ENCODE measurements at regions not wholly inside any gene's neighbourhood (a gene's known extent, or its start where the extent isn't known, plus 50 kb on each side); places are given as distances from the start of the nearest gene placed in this dataset.
"Not testable (repeated sequence)": the region's sequence is repeated elsewhere in the genome, so short reads cannot be mapped to it uniquely, and the experiment has no call there.

DNA sequence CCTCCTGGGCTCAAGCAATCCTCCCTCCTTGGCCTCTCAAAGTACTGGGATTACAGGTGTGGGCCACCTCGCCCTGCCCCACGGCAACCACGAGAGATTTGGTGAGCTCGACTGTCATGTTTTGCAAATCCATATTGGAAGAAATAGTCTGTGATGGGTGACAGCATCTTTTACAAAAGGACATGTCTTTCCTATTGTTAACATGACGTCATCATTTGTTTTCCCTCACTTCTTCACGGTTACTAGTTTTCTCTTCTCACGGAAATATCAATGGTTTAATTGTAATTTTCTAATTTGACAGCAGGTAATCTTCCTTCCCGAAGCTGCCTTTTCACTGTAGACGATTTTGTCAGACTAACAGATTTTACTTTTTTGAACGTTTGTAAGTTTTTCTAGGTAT is 110.8 kb upstream of the GREM2 start:
- no peak for DNase-seq

DNA sequence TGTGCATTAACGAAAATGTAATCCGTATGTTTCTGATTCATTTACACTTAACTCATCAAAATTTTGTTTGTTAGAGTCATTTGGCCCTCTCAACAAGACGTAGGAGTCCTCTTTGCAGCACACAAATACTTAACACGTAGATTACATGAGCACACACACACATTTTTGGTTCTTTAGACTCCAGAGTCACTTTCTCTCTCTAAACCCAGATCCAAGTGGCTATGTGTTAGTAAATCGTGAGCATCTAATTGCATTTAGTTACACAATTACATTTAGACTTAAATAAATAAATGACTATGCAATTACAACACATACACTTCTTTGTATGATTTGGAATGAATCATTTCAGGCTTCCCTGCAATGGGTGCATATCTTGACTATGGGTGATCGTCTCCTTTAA is 109.0 kb upstream of the GREM2 start:
- DNase-seq, result no peak

DNA sequence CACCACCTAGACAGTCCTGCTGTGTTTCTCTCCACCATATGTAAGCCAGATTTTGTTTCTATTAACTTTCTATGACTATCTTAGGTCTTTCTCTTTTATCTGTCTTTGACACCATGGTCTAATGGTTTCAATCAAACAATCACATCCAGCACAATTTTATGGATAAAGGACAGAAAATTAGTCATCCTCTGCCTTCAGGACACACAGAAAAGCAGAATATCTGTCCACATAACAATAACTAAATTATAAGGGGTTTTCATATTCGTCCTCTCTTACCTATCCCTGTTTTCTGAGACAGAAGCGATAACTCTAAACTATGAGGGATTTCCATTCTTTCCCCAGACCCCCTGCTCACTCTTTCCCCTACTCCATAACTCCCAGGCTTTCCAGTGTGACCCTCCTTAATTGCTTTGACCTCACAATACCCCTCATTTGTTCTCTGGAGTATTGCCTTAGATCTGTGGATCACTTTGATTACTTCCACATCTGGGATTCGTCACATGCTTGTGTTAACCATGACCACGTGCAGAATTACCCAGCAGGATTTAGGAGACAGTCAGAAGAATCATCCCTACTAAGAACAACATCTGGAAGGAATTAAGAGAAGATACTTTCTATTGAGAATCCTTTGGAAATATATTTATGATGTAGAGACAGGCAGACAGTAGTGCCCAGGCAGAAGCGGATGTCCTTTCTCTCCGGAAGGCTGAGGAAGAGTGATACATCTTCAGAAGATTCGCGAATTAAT is 108.2 kb upstream of the GREM2 start:
- DNase-seq, result no peak

DNA sequence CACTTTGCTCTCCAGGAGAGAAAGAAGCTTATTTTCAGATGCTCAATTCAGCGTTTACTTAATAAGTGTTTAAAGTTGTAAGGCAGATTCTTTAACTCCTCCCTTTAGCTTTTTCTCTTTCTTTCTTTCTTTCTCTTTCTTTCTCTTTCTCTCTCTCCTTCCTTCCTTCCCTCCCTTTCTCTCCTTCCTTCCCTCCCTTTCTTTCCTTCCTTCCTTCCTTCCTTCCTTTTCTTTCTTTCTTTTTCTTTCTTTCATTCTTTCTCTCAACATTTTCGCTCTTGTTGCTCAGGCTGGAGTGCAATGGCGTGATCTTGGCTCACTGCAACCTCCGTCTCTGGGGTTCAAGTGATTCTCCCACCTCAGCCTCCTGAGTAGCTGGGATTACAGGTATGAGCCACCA is 104.6 kb upstream of the GREM2 start:
- not testable (repeated sequence) for DNase-seq

DNA sequence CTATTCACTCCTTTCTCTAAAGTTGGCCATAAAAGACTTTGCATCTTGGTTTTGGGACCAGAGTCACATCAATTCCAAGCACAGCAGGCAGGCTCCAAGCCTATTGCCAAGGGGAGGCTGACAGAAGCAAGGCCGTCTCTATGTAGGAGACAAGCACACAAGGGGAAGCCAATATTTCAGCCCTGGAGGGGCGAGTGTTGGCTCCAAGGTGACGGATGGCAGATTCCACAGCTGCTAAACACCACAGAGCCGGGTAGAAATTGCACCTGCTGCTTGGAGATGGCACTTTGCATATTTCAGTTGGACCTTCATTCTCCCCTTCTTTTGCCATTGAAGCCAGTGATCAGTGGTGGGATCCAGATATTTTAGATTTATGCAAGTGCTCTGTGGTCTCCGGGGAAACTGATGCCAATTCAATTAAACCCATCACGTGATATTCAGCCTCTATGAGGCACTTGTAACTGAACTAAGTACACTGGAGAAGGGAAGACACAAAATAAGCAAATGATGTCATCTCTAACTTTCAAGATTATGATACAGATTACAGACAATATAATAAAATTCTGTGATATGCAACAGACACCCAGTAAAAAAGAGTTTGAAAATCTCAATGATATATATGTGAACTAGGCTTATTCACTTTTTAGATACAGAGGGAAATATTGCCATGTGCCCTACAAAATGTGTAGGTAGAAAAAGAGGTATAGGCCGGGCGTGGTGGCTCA is 102.8 kb upstream of the GREM2 start:
- no peak for DNase-seq

DNA sequence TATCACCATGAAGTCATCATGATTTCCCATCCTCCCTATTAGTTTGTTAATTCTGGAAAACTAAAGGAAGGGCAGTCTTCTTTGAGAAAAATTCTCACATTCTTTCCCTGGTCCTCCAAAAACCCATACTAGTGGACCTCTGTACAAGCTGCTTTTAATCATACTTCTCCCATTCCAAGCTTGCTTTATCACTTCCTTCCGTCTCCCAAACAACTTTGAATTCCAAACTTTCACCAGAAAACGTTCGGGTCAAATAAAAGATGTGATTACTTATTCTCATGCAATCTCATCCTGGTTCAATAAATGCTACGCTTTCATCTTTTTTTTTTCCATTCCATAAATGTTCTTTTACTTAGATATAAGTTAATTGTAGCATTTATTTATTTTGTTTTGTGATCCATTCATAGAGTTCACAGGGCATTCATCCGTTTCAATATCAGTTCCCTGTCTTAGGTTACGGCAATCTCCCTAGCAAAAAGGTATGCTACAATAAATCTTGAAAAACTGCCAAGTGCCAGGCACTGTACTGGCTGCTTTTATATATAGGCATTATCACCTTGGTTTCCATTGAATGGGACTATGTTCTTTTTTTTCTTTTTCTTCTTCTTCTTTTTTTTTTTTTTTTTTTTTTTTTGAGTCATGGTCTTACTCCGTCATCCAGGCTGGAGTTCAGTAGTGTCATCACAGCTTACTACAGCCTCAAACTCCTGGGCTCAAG is 100.2 kb upstream of the GREM2 start:
- no peak for DNase-seq

DNA sequence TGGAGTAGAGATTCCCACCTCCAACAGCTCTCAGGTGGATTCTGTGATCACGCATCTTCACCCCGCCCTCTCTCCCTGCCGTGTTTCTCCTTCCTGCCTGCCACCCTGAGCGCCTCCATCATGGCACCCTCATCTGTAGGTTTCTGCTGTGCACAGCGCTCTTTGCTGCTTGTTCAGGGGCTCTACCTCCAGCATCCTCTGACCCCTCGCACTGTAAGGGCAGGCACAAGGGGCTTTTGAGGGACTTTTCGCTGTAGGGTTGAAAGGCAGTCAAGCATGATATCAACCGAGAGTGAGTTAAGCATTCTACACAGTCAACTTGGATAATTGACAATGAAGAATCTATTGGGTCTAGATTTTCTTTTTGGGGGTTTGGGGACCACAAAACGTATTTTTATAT is 99.1 kb upstream of the GREM2 start:
- DNase-seq, result no peak

DNA sequence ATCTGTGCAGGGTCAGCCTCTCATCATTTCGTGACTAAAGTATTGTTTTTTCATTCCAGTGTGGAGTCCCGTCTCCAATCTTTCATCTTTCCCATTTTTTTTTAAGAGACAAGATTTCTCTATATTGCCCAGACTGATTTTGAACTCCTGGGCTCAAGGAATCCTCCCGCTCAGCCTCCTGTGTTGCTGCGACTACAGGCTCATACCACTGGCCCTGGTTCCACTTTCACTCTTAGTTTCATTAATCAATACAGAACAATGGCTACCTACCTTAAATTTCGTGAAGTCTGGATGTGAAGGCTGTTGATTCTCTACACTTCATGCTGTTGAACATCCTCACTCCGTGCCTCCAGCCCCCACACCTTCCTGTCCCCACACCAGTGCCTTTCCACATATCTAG is 97.7 kb upstream of the GREM2 start:
- no peak for DNase-seq

DNA sequence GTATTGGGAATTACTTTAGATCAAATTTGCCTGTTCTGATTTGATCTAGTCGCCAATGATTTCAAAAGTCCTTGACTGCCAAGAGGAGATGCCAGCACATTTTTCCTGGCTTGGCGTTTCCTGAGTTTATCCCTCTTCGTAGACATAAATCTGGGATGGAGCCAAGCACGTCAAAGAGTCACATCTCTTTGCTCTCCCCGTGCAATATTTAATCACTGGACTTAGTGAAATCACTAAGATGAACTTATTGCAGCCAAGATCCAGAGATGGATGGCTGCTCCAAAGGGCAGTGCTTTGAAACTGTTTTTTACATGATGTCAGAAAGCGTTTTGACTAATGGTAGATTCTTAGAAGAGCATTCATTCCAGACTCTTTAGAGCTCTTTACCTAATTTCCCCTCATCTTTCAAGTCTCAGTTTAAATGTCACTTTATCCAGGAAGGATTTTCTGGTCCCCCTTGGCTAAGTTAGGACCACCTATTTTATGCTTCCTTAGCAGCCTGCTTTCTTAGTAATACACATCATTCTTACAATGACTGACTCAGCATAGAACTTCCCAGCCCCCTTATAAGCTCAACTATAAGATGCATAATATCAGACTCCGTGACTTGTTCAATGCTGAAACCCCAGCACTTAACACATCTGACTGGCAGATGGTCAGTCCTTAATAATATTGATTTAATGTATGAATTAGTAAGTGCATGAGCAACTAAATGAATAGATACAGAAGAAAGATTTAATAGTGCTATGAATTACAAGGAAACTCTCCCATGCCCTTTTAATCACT is 94.4 kb upstream of the GREM2 start:
- DNase-seq, result no peak

DNA sequence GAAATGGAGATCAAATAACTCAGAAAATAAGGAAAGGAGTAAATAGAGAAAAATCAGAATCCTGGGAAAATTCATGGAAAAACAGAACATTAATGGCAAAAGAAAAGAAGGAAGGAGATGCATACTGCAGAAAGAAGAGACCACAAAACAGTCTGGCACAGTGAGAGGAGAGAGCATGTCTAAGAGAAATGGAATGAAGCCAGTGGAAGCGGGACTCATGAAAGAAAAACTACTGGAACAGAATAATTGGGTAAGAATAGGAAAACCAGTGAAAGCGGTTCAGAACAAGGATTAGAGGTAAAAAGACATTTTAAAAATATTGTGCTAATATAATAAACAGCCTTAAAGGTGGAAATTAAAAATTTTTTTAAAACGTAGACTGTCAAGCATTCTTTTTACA is 93.6 kb upstream of the GREM2 start:
- DNase-seq, result no peak

DNA sequence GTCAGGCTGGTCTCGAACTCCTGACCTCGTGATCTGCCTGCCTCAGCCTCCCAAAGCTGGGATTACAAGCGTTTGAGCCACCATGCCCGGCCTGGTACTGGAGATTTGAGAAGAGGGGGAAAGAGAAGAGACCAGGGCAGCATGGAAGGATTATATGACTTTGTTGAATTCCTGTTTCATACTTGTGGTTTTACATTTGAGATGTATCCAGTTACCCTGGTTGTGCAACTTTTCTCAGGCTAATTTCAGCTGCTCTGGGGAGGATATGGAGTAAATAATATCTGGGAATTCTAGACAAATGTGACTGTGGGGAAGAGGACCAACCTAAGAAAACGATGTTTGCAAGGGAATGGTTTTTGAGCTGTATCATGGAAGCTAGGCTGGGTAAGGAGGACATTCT is 89.5 kb upstream of the GREM2 start:
- DNase-seq, result no peak

DNA sequence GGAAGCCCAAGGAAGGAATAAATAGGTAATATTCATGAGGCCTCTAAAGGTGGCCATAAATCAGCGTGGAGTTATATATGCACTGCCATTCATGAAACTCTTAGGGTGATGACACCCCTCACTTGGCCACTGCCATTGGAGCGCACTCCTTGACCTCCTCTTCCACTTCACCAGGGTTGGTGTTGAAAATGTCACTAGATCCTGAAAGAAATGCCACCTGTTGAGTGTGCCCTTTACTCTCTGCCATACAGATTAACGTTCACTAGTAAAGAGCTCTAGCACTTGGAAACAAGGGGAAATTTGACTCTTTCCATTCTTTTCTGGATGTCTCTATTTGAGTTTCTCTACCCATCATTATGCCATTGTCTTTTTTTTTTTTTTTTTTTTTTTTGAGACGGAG is 83.5 kb upstream of the GREM2 start:
- DNase-seq, result no peak

DNA sequence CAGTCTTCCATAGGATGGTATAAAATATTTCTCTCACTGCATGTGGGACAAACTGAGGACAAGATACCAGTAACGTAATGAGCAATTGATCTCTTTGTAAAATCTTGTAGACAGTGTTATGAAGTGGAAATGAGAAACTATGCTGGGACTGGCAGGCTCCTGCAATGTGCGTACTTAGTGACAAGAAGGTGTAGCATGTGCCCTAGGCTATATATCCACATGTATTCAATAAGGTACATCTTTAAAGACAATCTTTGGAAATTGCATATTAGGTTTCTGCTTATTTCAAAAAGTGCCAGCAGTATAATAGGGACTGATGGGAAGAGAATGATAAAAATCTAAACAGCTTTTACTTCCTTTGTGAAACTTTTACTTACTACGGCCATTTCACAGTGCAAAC is 81.9 kb upstream of the GREM2 start:
- DNase-seq, result no peak

DNA sequence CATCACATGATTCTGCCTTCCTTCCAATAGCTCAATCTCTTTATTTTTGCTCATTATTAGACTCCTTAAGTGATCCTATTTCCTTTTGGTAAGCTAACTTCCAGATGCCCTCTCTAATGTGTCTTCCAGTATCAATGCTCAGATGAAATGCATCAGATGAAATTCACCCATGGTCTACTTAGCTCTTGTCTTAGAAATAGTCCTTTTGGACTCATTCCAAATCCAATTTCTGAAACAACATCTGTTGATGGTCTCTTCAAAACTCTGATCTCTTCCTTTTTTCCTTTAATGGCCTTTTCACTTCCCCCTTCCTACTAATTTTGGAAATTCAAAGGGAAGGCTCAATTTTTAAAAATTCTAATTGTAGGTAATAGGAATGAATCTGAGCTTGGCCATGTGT is 81.1 kb upstream of the GREM2 start:
- no peak for DNase-seq

DNA sequence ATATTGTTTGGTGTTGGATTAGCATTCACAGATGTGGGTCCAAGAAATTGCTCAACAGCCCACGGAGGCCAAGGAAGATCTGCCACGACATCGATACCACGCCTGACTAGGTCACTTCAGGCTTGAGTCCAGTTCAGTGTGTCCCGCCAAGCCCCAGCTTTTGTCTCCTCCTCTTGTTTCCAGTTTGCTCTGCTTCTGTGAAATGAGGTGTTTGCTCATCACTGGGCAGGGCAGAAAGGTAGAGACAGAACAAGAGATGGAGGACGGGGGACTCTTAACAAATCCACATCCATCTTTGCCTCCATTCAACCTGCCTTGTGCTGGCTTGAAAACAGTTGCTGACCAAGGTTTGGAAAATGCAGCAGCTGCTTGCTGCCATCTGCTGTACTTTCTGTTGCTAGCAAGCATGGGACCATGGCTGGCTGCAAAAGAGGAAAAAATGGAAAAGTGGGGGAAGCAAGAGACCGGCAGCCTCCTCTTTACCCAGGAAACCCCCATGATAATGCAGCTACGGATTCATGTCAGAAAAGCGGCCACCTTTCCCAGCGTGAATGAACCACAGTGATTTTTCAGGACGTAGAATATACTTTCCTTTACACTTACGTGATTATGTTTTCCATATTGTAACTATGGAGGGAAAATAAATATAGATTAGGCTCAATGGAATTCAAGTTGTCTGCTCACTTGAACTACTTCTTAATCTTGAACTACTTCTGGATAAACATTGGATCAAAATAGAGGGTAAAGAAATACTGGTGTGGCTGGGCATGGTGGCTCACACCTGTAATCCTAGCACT is 80.2 kb upstream of the GREM2 start:
- peak; percentile 2 for DNase-seq

DNA sequence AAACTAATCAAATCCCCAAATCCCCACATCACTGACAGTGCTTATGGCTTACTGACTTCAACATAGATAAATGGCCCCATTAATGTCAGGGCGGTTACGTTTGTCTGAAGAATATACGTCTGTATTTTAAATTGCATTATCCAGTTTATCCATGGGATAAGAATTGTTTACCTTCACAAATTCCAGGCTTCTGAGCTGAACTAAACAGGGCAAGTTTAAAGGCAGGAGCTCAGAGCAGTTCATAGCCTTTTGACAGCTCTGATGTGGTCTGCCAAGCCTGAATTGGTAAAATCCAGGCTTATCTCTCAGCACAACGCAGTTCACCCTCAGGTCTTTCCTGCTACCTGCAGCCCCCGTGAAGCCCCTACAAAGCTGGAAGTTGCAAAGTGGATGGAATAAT is 79.5 kb upstream of the GREM2 start:
- no peak for DNase-seq

DNA sequence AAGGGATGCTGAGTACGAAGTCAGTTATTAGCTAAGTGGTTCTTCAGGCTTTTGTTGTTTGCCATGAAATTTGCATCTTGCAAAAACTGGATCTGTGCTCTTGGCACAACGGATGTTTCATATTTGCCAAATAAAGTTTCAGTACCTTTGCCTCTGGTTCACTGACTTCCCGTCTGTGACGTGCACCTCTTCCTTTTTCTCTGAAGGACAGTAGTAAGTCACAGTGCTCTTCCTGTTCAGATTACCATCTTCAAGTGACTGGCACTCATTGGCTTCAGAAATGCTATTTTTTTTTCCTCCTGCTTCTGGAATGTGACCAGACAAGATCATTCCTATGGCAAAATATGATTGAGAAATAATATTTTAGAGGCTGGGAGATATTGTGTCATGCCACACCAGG is 75.9 kb upstream of the GREM2 start:
- DNase-seq, result no peak

DNA sequence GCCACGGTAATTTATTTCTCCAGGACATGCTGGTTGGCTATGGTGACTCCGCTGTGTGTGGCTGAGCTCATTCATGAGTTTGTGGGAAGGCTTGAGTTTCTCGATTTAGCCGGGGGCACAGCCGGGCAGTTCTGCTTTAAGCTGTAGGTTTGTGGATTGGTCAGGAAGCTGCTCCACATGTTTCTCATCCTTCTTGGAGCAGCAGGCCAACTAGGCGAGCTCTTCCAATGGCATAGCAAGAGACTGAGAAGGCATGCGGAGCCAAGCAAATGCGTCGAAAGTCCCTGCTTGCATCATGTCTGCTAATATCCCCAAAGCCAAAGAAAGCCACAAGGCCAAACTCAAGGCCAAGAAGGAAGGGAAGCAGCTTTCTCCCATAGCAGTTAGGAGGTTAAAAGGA is 71.6 kb upstream of the GREM2 start:
- no peak for DNase-seq

DNA sequence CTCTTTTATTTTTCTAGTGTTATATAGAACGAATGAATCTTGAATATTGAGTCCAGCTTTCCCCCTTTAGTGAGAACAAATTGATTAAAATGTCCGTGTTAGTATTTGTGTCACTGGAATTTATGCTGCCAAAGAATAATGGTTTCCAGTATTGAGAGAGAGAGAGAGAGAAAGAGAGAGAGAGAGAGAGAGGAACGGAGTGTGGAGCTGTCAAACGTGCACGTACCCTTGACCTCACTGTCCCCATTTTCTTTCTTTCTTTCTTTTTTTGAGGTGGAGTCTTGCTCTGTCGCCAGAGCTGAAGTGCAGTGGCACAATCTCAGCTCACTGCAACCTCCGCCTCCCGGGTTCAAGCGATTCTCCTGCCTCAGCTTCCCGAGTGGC is 70.9 kb upstream of the GREM2 start:
- no peak for DNase-seq

DNA sequence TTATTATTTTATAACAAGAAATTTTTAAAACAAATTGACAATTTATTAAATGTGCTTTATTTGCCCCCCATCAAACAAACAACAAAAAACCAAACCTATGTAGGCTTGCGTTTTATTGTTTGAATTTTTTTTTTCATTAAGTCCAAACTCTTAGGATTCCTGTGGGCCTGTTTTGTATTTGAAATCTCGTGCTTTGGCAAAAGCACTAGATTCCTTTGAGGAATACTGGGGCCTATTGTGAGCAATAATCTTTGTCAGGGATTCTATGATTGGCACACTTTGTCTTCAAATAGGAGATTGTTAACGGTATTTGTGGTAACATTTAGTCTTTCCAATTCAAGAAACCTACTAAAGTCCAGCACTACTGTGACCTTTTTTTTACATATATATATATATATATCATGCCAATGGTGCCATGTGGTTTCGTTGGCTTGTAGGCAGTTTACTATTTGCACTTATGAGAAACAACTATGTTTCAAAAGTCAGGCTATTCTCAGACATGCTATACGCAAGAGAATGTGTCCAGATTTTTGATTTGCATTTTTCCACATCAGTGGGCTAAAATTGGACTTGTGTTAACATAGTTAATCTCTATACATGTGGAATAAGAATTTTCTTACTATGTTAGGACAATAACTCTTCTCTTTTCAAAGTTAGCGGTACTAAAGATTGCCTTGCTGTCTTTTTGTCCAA is 70.4 kb upstream of the GREM2 start:
- no peak for DNase-seq

DNA sequence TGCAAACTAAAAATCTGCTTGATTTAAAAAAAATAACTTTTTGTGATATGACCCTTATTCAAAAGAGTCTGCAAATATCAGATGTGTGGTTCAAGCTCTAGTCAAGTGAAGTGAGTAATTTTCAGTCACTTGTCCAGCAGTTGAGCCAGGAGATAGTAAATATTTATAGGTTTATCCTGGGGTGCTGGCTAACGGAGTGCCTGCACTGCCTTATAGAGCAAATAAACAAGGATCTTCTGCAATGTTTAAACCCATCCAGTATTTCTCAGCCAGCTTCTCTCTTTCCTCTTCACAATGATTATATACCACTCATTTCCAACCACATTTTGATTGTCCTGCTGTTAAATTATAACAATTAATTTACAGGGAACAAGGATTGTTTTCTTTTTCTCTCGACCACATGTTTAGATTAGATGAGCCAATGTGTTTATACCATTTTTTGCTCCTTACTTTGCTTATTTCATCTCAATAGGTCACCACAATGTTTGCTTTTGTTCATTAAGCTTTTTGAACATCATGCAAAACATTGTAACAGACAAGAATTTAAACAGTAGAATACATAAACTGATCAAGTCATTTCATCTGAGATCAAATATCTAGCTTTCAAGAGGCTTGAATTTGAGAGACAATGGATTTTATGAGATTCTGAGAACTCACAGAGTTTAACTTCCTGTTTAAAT is 60.3 kb upstream of the GREM2 start:
- no peak for DNase-seq
